ENCODE measurements at regions not wholly inside any gene's neighbourhood (a gene's known extent, or its start where the extent isn't known, plus 50 kb on each side); places are given as distances from the start of the nearest gene placed in this dataset.

- no peak overlapping the region for H4K91ac ChIP-seq (replicated peaks; ENCODE audit: insufficient read length, low read length)
- H2BK12ac ChIP-seq (ENCODE audit: low read depth, low read length), result no peak overlapping the region
- ChIA-PET POLR2A (ENCODE audit: partially characterized antibody) (no interaction called here), CTCF (ENCODE audit: partially characterized antibody) (no interaction called here)
- H2AK5ac ChIP-seq (ENCODE audit: low read depth, low read length), result no peak overlapping the region
- no peaks in the 10 kb centered on the region for H4K20me1 ChIP-seq (replicated peaks in 1 of 2; ENCODE audit: control insufficient read depth in 1 of 2, insufficient read depth in 2 of 2, low read length in 2 of 2)
- no peak overlapping the region for H3K9ac ChIP-seq (replicated peaks in 1 of 4; ENCODE audit: extremely low read depth in 1 of 4, low read depth in 3 of 4, low read length in 3 of 4)
- no peak overlapping the region for H3K56ac ChIP-seq (replicated peaks; ENCODE audit: insufficient read length, low read depth, low read length)
- H3K79me2 ChIP-seq (ENCODE audit: control insufficient read depth in 1 of 2, insufficient read depth in 2 of 2, low read length in 2 of 2), result no peaks in the 10 kb centered on the region
- no peaks in the 10 kb centered on the region for H3K79me1 ChIP-seq (ENCODE audit: low read depth, low read length)
- no peak overlapping the region for H3K4me3 ChIP-seq (ENCODE audit: extremely low read depth in 1 of 4, insufficient read depth in 2 of 4, low read depth in 3 of 4, low read length in 4 of 4)
- H2BK15ac ChIP-seq (ENCODE audit: low read length), result no peak overlapping the region
- no peak overlapping the region for H2BK120ac ChIP-seq (replicated peaks; ENCODE audit: low read depth, low read length)
- H3K23me2 ChIP-seq (ENCODE audit: low read depth, low read length), result no peaks in the 10 kb centered on the region
- WGBS, 2 experiments (ENCODE audit: extremely low coverage in 1 of 2, insufficient coverage in 1 of 2, insufficient read length in 1 of 2, insufficient replicate concordance in 2 of 2, low coverage in 1 of 2, low lambda C conversion rate in 2 of 2, missing lambda C conversion rate in 1 of 2), result 100% methylated on average over 1 of the region's 1 CpG; no CpG with 5 or more reads in 1 of the 2 experiments
- H3K14ac ChIP-seq (ENCODE audit: insufficient read length), result no peak overlapping the region
- H3K9me3 ChIP-seq (ENCODE audit: insufficient read depth in 2 of 2, low read depth in 1 of 2, low read length in 1 of 2), result peaks cover 0 to 3% of the 10 kb centered on the region in 2 experiments; a peak in 1 of 4 replicates
- no peaks in the 10 kb centered on the region for H3K27me3 ChIP-seq (replicated peaks in 1 of 4; ENCODE audit: control insufficient read depth in 3 of 4, extremely low read depth in 1 of 4, insufficient read depth in 3 of 4, low read length in 3 of 4)
- no peak overlapping the region for H2AFZ ChIP-seq (ENCODE audit: low read length)
- H4K8ac ChIP-seq (ENCODE audit: extremely low read depth, insufficient read depth, low read length), result no peak overlapping the region
- no peak overlapping the region for H3K23ac ChIP-seq (ENCODE audit: insufficient read length)
- H3K27ac ChIP-seq (ENCODE audit: low read depth, low read length), result no peak overlapping the region
- FAIRE-seq (no peak), DNase-seq (ENCODE audit: low read depth in 1 of 2, low spot score in 2 of 2) (no peak)
- no peaks in the 10 kb centered on the region for H3K4me1 ChIP-seq (replicated peaks in 1 of 4; ENCODE audit: control insufficient read depth in 3 of 4, insufficient read depth in 4 of 4, low read length in 3 of 4)
- 0 out of 2 replicates have a peak overlapping the region, but pooled peaks have one; percentile 35 for H2BK5ac ChIP-seq (ENCODE audit: low read depth, low read length)
- H2BK20ac ChIP-seq (ENCODE audit: low read length), result no peak overlapping the region
- no peaks in the 10 kb centered on the region for H3K36me3 ChIP-seq (ENCODE audit: control insufficient read depth in 2 of 4, insufficient read depth in 4 of 4, low read length in 3 of 4)
- no peak overlapping the region for H3K4me2 ChIP-seq (ENCODE audit: insufficient read depth in 1 of 2, low read depth in 2 of 2, low read length in 2 of 2)
- H3K18ac ChIP-seq (ENCODE audit: extremely low read depth, low read length), result no peak overlapping the region
- H4K5ac ChIP-seq (ENCODE audit: insufficient read length, low read depth, low read length), result no peak overlapping the region
- no peak overlapping the region for H3K4ac ChIP-seq (replicated peaks; ENCODE audit: insufficient read length, low read depth, low read length)
- no peak for TF ChIP-seq CHD7 (IDR thresholded peaks at IDR 0.05; ENCODE audit: insufficient replicate concordance, low read length)
These were observed 398.6 kb upstream of the AUTS2 start for GRCh38 chr7:69199661-69200060.

Data from H1 (cell line).